ENCODE measurements at regions not wholly inside any gene's neighbourhood (a gene's known extent, or its start where the extent isn't known, plus 50 kb on each side); places are given as distances from the start of the nearest gene placed in this dataset.

- DNase-seq (ENCODE audit: low spot score): no peak
- CTCF ChIA-PET: interaction anchor here (0.6 to 2.4 kb wide), 9 partner anchors 19 to 302 kb away, joined by 3 to 13 read pairs (median 6); no protein-coding TSS in a partner anchor
- H3K27ac Mint-ChIP-seq: peak overlapping the region; percentile 21
Measured at GRCh38 chr6:44771647-44772415, 384.3 kb downstream of the CDC5L start.

GRCh38 chr6:44772838-44773237 lies 385.3 kb downstream of the CDC5L start:
- peaks cover 24% of the 10 kb centered on the region for H3K36me3 Mint-ChIP-seq
- DNase-seq (ENCODE audit: low spot score) (no peak), ATAC-seq (no peak)
- CTCF ChIA-PET: interaction anchor here (2.4 kb wide), 1 partner anchor 117 kb away, joined by 11 read pairs; no protein-coding TSS in a partner anchor
- TF ChIP-seq SMAD3 (CRISPR knock-in tag; IDR thresholded peaks at IDR 0.05; ENCODE audit: borderline replicate concordance) (no peak), SP1 (CRISPR knock-in tag; conservative IDR thresholded peaks at IDR 0.05) (no peak), NR1H2 (CRISPR knock-in tag; IDR thresholded peaks at IDR 0.05) (no peak), FOXK1 (CRISPR knock-in tag; IDR thresholded peaks at IDR 0.05) (no peak)
- no peak overlapping the region for H3K4me3 Mint-ChIP-seq
- peaks cover 15% of the 10 kb centered on the region for H3K9me3 Mint-ChIP-seq
- H3K27ac Mint-ChIP-seq: no peak overlapping the region
- POLR2A ChIA-PET: no interaction called here
- H3K4me1 Mint-ChIP-seq: peaks cover 28% of the 10 kb centered on the region
- H3K27me3 Mint-ChIP-seq (ENCODE audit: low read depth): no peaks in the 10 kb centered on the region

More at GRCh38 chr6:44771647-44772415, 384.3 kb downstream of the CDC5L start:
- ATAC-seq: peak; percentile 93
- Mint-ChIP-seq H3K9me3 (peaks cover 15% of the 10 kb centered on the region), H3K4me3 (0 out of 2 replicates have a peak overlapping the region, but pooled peaks have one; percentile 7), H3K4me1 (peaks cover 29% of the 10 kb centered on the region), H3K36me3 (peaks cover 24% of the 10 kb centered on the region), H3K27me3 (ENCODE audit: low read depth) (no peaks in the 10 kb centered on the region)
- TF ChIP-seq ZNF423 (CRISPR knock-in tag; IDR thresholded peaks at IDR 0.05): no peak
- TF ChIP-seq TEAD1 (CRISPR knock-in tag; IDR thresholded peaks at IDR 0.05): peak; percentile 40; the same call in 1 of the 2 replicates
- no peak for TF ChIP-seq NFATC4 (CRISPR knock-in tag; IDR thresholded peaks at IDR 0.05)
- TF ChIP-seq JAZF1 (CRISPR knock-in tag; IDR thresholded peaks at IDR 0.05): no peak
- no peak for TF ChIP-seq NFE2L1 (CRISPR knock-in tag; IDR thresholded peaks at IDR 0.05)
- POLR2A ChIA-PET: interaction anchor here (0.7 kb wide), 1 partner anchor 650 kb away, joined by 3 read pairs; no protein-coding TSS in a partner anchor

- Mint-ChIP-seq H3K4me1 (peaks cover 30% of the 10 kb centered on the region), H3K27ac (no peak overlapping the region), H3K4me3 (no peak overlapping the region), H3K36me3 (peaks cover 16% of the 10 kb centered on the region), H3K27me3 (ENCODE audit: low read depth) (no peaks in the 10 kb centered on the region), H3K9me3 (peaks cover 15% of the 10 kb centered on the region)
- ChIA-PET CTCF (interaction anchor here (1.5 to 1.6 kb wide), 2 partner anchors 107 to 145 kb away, joined by 4 to 5 read pairs; no protein-coding TSS in a partner anchor), POLR2A (no interaction called here)
- ATAC-seq (no peak), DNase-seq (ENCODE audit: low spot score) (no peak)
- TF ChIP-seq ATF3 (CRISPR knock-in tag; conservative IDR thresholded peaks at IDR 0.05) (no peak), ZNF232 (CRISPR knock-in tag; IDR thresholded peaks at IDR 0.05) (no peak)
Measured at GRCh38 chr6:44775121-44775520, 387.6 kb downstream of the CDC5L start.

GRCh38 chr6:44776344-44776743 lies 388.8 kb downstream of the CDC5L start:
- ChIA-PET CTCF (interaction anchor here (1.5 kb wide), 1 partner anchor 108 kb away, joined by 4 read pairs; no protein-coding TSS in a partner anchor), POLR2A (no interaction called here)
- Mint-ChIP-seq H3K27me3 (ENCODE audit: low read depth) (no peaks in the 10 kb centered on the region), H3K36me3 (peaks cover 10% of the 10 kb centered on the region), H3K4me3 (no peak overlapping the region), H3K4me1 (peaks cover 22% of the 10 kb centered on the region), H3K9me3 (peaks cover 15% of the 10 kb centered on the region), H3K27ac (no peak overlapping the region)
- no peak for DNase-seq (ENCODE audit: low spot score)
- TF ChIP-seq NFE2L1 (CRISPR knock-in tag; IDR thresholded peaks at IDR 0.05): no peak
- no peak for TF ChIP-seq PRRX2 (CRISPR knock-in tag; IDR thresholded peaks at IDR 0.05)
- no peak for TF ChIP-seq ZBTB21 (CRISPR knock-in tag; IDR thresholded peaks at IDR 0.05; ENCODE audit: borderline replicate concordance)
- no peak for TF ChIP-seq ZNF219 (CRISPR knock-in tag; IDR thresholded peaks at IDR 0.05; ENCODE audit: borderline replicate concordance)
- no peak for TF ChIP-seq ZNF263 (CRISPR knock-in tag; IDR thresholded peaks at IDR 0.05; ENCODE audit: low read depth)
- no peak for TF ChIP-seq E2F4 (CRISPR knock-in tag; IDR thresholded peaks at IDR 0.05; ENCODE audit: borderline replicate concordance, low read depth)
- no peak for ATAC-seq
